ENCODE measurements at regions not wholly inside any gene's neighbourhood (a gene's known extent, or its start where the extent isn't known, plus 50 kb on each side); places are given as distances from the start of the nearest gene placed in this dataset.

DNA sequence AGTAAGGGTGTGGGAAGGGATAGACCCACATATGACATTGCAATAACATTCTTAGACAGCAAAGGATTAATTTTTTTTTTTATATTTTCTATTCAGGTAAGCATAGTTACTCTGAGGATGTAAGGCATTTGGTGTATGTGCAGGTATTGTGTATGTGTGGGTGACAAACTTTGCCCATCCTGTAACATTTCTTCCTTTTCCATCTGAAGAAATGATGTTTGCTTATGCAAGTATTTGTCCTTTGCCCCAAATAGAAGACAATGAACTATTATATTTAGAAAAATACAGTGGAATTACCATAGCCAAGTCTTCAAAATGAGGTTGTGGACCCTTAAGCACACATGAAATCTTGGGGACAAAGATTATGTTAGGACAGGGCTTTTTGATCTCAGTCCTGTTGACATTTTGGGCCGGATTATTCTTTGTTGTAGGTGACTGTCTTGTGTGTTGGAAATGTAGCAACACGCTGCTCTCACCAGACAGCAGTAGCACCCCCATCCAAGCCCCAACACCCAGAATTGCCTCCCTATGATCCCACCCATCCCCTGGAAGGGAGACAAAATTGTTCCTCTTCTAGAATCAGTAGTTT is 1244.7 kb downstream of the STIM2 start:
- Histone ChIP-seq H3K4me1 (ENCODE audit: control insufficient read depth, insufficient read depth, low read length) (no peaks in the 10 kb centered on the region), H2AFZ (ENCODE audit: control insufficient read depth, low read depth, low read length) (no peak overlapping the region), H3K27ac (ENCODE audit: control insufficient read depth, insufficient read depth) (no peak overlapping the region), H3K4me3 (no peak overlapping the region), H3K9ac (ENCODE audit: control insufficient read depth, insufficient read depth, low read length) (no peak overlapping the region), H3K36me3 (ENCODE audit: control insufficient read depth in 2 of 2, insufficient read depth in 2 of 2, low read length in 1 of 2) (no peaks in the 10 kb centered on the region), H3K27me3 (replicated peaks in 1 of 2; ENCODE audit: control insufficient read depth in 2 of 2, insufficient read depth in 2 of 2, low read length in 1 of 2) (no peaks in the 10 kb centered on the region), H3K79me2 (ENCODE audit: control insufficient read depth, insufficient read depth, low read length) (no peaks in the 10 kb centered on the region), H3K4me2 (ENCODE audit: control insufficient read depth, insufficient read depth) (no peak overlapping the region), H3K9me3 (replicated peaks; ENCODE audit: control insufficient read depth, insufficient read depth, low read length) (no peaks in the 10 kb centered on the region), H4K20me1 (ENCODE audit: control insufficient read depth, insufficient read depth) (no peaks in the 10 kb centered on the region)
- RAD21 ChIA-PET (ENCODE audit: unreplicated experiment): no interaction called here
- BruUV-seq (replicated peaks): no TSS peak
- 17% methylated on average over 2 of the region's 2 CpGs for WGBS (ENCODE audit: insufficient coverage, insufficient replicate concordance, low lambda C conversion rate, missing lambda C conversion rate)
- SMC1A ChIA-PET (ENCODE audit: uncharacterized antibody, unreplicated experiment): interaction anchor here (0.7 kb wide), 1 partner anchor 189 kb away, joined by 3 read pairs; no protein-coding TSS in a partner anchor
- in situ Hi-C loops (cut with MboI) (no loop called here), intact Hi-C loops (cut with micrococcal nuclease; ENCODE audit: unreplicated experiment) (no loop called here)
- ATAC-seq (no peak), DNase-seq (ENCODE audit: low read depth, low spot score) (no peak), FAIRE-seq (no peak)
- POLR2A ChIA-PET: no interaction called here
- CTCF ChIA-PET: no interaction called here
- TF ChIP-seq, protein P1, sequence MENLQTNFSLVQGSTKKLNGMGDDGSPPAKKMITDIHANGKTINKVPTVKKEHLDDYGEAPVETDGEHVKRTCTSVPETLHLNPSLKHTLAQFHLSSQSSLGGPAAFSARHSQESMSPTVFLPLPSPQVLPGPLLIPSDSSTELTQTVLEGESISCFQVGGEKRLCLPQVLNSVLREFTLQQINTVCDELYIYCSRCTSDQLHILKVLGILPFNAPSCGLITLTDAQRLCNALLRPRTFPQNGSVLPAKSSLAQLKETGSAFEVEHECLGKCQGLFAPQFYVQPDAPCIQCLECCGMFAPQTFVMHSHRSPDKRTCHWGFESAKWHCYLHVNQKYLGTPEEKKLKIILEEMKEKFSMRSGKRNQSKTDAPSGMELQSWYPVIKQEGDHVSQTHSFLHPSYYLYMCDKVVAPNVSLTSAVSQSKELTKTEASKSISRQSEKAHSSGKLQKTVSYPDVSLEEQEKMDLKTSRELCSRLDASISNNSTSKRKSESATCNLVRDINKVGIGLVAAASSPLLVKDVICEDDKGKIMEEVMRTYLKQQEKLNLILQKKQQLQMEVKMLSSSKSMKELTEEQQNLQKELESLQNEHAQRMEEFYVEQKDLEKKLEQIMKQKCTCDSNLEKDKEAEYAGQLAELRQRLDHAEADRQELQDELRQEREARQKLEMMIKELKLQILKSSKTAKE (IDR thresholded peaks at IDR 0.05; ENCODE audit: low read depth, poor library complexity, severe bottlenecking): no peak
- TF ChIP-seq HDGF (IDR thresholded peaks at IDR 0.05) (no peak), TAF1 (IDR thresholded peaks at IDR 0.05; ENCODE audit: borderline replicate concordance, low read depth, low read length) (no peak), IRF4 (IDR thresholded peaks at IDR 0.05; ENCODE audit: low read depth, low read length) (no peak), EP300 (IDR thresholded peaks at IDR 0.05; ENCODE audit: borderline replicate concordance in 1 of 2, control insufficient read depth in 1 of 2, low read depth in 2 of 2, low read length in 2 of 2) (no peak), RAD21 (IDR thresholded peaks at IDR 0.05; ENCODE audit: insufficient read depth, low read depth, low read length) (no peak), RUNX3 (IDR thresholded peaks at IDR 0.05; ENCODE audit: low read length) (no peak), PAX8 (IDR thresholded peaks at IDR 0.05) (no peak), CEBPB (IDR thresholded peaks at IDR 0.05; ENCODE audit: borderline replicate concordance in 1 of 2, low read depth in 2 of 2, low read length in 2 of 2) (no peak), BACH1 (IDR thresholded peaks at IDR 0.05; ENCODE audit: borderline replicate concordance) (no peak), LARP7 (IDR thresholded peaks at IDR 0.05) (no peak), RBBP5 (conservative IDR thresholded peaks at IDR 0.05) (no peak)
- TF ChIP-seq, protein P2, sequence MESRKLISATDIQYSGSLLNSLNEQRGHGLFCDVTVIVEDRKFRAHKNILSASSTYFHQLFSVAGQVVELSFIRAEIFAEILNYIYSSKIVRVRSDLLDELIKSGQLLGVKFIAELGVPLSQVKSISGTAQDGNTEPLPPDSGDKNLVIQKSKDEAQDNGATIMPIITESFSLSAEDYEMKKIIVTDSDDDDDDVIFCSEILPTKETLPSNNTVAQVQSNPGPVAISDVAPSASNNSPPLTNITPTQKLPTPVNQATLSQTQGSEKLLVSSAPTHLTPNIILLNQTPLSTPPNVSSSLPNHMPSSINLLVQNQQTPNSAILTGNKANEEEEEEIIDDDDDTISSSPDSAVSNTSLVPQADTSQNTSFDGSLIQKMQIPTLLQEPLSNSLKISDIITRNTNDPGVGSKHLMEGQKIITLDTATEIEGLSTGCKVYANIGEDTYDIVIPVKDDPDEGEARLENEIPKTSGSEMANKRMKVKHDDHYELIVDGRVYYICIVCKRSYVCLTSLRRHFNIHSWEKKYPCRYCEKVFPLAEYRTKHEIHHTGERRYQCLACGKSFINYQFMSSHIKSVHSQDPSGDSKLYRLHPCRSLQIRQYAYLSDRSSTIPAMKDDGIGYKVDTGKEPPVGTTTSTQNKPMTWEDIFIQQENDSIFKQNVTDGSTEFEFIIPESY (IDR thresholded peaks at IDR 0.05): no peak
- TF ChIP-seq, protein P3, sequence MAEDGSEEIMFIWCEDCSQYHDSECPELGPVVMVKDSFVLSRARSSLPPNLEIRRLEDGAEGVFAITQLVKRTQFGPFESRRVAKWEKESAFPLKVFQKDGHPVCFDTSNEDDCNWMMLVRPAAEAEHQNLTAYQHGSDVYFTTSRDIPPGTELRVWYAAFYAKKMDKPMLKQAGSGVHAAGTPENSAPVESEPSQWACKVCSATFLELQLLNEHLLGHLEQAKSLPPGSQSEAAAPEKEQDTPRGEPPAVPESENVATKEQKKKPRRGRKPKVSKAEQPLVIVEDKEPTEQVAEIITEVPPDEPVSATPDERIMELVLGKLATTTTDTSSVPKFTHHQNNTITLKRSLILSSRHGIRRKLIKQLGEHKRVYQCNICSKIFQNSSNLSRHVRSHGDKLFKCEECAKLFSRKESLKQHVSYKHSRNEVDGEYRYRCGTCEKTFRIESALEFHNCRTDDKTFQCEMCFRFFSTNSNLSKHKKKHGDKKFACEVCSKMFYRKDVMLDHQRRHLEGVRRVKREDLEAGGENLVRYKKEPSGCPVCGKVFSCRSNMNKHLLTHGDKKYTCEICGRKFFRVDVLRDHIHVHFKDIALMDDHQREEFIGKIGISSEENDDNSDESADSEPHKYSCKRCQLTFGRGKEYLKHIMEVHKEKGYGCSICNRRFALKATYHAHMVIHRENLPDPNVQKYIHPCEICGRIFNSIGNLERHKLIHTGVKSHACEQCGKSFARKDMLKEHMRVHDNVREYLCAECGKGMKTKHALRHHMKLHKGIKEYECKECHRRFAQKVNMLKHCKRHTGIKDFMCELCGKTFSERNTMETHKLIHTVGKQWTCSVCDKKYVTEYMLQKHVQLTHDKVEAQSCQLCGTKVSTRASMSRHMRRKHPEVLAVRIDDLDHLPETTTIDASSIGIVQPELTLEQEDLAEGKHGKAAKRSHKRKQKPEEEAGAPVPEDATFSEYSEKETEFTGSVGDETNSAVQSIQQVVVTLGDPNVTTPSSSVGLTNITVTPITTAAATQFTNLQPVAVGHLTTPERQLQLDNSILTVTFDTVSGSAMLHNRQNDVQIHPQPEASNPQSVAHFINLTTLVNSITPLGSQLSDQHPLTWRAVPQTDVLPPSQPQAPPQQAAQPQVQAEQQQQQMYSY (CRISPR knock-in tag; IDR thresholded peaks at IDR 0.05): no peak
- TF ChIP-seq, protein P4, sequence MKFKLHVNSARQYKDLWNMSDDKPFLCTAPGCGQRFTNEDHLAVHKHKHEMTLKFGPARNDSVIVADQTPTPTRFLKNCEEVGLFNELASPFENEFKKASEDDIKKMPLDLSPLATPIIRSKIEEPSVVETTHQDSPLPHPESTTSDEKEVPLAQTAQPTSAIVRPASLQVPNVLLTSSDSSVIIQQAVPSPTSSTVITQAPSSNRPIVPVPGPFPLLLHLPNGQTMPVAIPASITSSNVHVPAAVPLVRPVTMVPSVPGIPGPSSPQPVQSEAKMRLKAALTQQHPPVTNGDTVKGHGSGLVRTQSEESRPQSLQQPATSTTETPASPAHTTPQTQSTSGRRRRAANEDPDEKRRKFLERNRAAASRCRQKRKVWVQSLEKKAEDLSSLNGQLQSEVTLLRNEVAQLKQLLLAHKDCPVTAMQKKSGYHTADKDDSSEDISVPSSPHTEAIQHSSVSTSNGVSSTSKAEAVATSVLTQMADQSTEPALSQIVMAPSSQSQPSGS (IDR thresholded peaks at IDR 0.05; ENCODE audit: low read length): no peak
- TF ChIP-seq, protein P5, sequence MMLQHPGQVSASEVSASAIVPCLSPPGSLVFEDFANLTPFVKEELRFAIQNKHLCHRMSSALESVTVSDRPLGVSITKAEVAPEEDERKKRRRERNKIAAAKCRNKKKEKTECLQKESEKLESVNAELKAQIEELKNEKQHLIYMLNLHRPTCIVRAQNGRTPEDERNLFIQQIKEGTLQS (IDR thresholded peaks at IDR 0.05; ENCODE audit: borderline replicate concordance, extremely low read depth, low read depth, low read length): no peak

All from GM12878 (cell line).